A549 (cell line): ENCODE measurements at regions not wholly inside any gene's neighbourhood (a gene's known extent, or its start where the extent isn't known, plus 50 kb on each side); places are given as distances from the start of the nearest gene placed in this dataset.

Experiments used
- CEBPB ChIP-seq, 2 experiments: fragments of >200 bp in 1 of 2; sonication (Bioruptor Twin) in 1 of 2; formaldehyde crosslinking in 1 of 2; IDR thresholded peaks; 2 replicates each; pipeline ENCODE4 v1.6.1; 2012 to 2016
- EHMT2 ChIP-seq: fragments of 200-600 bp; sonication (generic); IDR thresholded peaks from 2 replicates; pipeline ENCODE4 v1.6.1; 2016; ENCODE audit warnings: antibody characterized with exemption, low read depth, mild to moderate bottlenecking, moderate library complexity
- POLR2A ChIP-seq: IDR thresholded peaks from 2 replicates; pipeline ENCODE4 v1.6.1; 2012; ENCODE audit warnings: mild to moderate bottlenecking, low read length
- TF ChIP-seq, protein P1 (sequence below): fragments of >200 bp; sonication (Bioruptor Twin); formaldehyde crosslinking; IDR thresholded peaks from 3 replicates; pipeline ENCODE4 v1.5.1; 2016

DNA sequence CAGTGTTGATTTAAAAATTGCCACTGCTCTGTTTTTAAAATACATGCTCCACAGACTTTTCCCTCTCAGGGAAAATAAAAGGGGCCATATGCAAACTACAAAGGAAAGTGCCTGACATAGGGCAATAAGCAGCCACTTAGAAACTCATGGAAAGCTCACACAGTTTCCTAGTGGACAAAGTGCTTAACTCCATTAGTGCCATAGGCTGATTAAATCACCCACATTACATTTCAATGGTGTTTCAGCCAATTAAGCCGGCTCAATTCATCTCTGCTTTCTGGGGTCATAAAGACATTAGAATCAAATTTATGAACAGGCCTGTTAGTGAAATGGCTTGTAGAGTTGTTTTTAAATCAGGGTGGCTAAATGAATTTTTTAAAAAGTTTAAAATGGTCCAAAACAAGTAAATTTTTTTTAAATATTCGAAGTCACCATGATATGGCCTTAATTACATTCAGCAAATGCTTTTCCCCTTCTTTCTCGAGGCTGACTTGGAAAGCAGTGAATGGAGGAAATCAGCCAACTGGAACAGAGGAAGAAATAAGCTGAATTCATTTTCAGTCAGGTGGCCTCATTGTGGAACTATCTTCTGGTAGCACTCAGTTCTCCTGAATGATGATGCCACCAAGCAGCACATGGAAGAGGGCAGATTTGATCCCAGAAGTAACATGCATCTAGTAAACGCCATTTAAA lies 2305.1 kb upstream of the AGA start:
- TF ChIP-seq, protein P1, sequence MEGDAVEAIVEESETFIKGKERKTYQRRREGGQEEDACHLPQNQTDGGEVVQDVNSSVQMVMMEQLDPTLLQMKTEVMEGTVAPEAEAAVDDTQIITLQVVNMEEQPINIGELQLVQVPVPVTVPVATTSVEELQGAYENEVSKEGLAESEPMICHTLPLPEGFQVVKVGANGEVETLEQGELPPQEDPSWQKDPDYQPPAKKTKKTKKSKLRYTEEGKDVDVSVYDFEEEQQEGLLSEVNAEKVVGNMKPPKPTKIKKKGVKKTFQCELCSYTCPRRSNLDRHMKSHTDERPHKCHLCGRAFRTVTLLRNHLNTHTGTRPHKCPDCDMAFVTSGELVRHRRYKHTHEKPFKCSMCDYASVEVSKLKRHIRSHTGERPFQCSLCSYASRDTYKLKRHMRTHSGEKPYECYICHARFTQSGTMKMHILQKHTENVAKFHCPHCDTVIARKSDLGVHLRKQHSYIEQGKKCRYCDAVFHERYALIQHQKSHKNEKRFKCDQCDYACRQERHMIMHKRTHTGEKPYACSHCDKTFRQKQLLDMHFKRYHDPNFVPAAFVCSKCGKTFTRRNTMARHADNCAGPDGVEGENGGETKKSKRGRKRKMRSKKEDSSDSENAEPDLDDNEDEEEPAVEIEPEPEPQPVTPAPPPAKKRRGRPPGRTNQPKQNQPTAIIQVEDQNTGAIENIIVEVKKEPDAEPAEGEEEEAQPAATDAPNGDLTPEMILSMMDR: no peak
- no peak for TF ChIP-seq CEBPB (IDR thresholded peaks at IDR 0.05)
- no peak for TF ChIP-seq EHMT2
- TF ChIP-seq POLR2A: no peak
